Heart left ventricle (tissue), 13 donors: ENCODE measurements at regions not wholly inside any gene's neighbourhood (a gene's known extent, or its start where the extent isn't known, plus 50 kb on each side); places are given as distances from the start of the nearest gene placed in this dataset.
"Not testable (repeated sequence)": the region's sequence is repeated elsewhere in the genome, so short reads cannot be mapped to it uniquely, and the experiment has no call there.

Experiments
- CTCF ChIP-seq, 12 donors: fragments of 200-600 bp; sonication (generic) in 4 of 12; IDR thresholded peaks; one replicate each; pipeline versions ENCODE4 v1.5.0 to v1.8.0; 2018 to 2022; ENCODE audit warnings: antibody characterized with exemption in 12 of 12, mild to moderate bottlenecking in 5 of 12
- POLR2A ChIP-seq, 2 donors: fragments of 450-650 bp; IDR thresholded peaks; one replicate each; pipeline ENCODE4 v1.6.1; 2017; ENCODE audit warnings: antibody characterized with exemption in 2 of 2, mild to moderate bottlenecking in 2 of 2, moderate library complexity in 2 of 2
- donor health status: ischemic (EF 13 %, LVEDD 7.1; RV severe dilation, severe dysfunction).
- donor health status: DM: no; HTN: yes; CAD: no.
- donor health status: DM: no; HTN: no; CAD: no.
- donor health status: ischemic (EF 25% LVEDD 6.9; RV normal size, moderate dysfunction).
- donor health status: ischemic (EF 25% LVEDD 5.7; RV mildly dilated, moderate dysfunction).
- donor health status: ischemic (EF 35%, LVEDD 5.7; RV mildly dilated, moderate dysfunction).
- donor health status: nonischemic (EF 11% LVEDD 7.7; RV severe dilation, severe dysfunction).
- donor health status: DM: yes; HTN: yes; CAD: no.
- donor health status: PGD.
- donor health status: ischemic (EF 29% LVEDD 5.4; RV normal size, mild dysfunction).
- donor health status: nonischemic (EF 23%, LVEDD 6.1; RV moderate dilation, normal function).

- TF ChIP-seq CTCF, POLR2A (IDR thresholded peaks at IDR 0.05): not testable (repeated sequence)
These were observed 133.3 kb downstream of the POTEG start for GRCh38 chr14:19300838-19301237.
